WTC11 (cell line): ENCODE measurements at regions not wholly inside any gene's neighbourhood (a gene's known extent, or its start where the extent isn't known, plus 50 kb on each side); places are given as distances from the start of the nearest gene placed in this dataset.

Experiments used
- ATF2 ChIP-seq: sonication (generic); formaldehyde crosslinking; IDR thresholded peaks from 2 replicates; pipeline ENCODE4 v1.8.1; 2022; ENCODE audit warnings: low read depth, missing genetic modification reagents, borderline replicate concordance
- E2F4 ChIP-seq: sonication (generic); formaldehyde crosslinking; IDR thresholded peaks from 2 replicates; pipeline ENCODE4 v1.8.1; 2022; ENCODE audit warnings: low read depth, mild to moderate bottlenecking, moderate library complexity, missing genetic modification reagents, borderline replicate concordance
- ESRRA ChIP-seq: sonication (generic); formaldehyde crosslinking; IDR thresholded peaks from 2 replicates; pipeline ENCODE4 v1.8.1; 2022; ENCODE audit warnings: mild to moderate bottlenecking, missing genetic modification reagents, borderline replicate concordance
- FOXJ3 ChIP-seq: sonication (generic); formaldehyde crosslinking; IDR thresholded peaks from 2 replicates; pipeline ENCODE4 v1.9.0; 2021; ENCODE audit warnings: missing genetic modification reagents, mild to moderate bottlenecking, borderline replicate concordance
- KAT7 ChIP-seq: sonication (generic); formaldehyde crosslinking; IDR thresholded peaks from 2 replicates; pipeline ENCODE4 v1.8.1; 2023; ENCODE audit warnings: missing genetic modification reagents, mild to moderate bottlenecking, borderline replicate concordance
- NFYB ChIP-seq: sonication (generic); formaldehyde crosslinking; conservative IDR thresholded peaks from 2 replicates; pipeline ENCODE4 v1.8.0; 2022; ENCODE audit warnings: low read depth, missing genetic modification reagents
- NR1H2 ChIP-seq: sonication (generic); formaldehyde crosslinking; IDR thresholded peaks from 2 replicates; pipeline ENCODE4 v1.9.0; 2021; ENCODE audit warnings: mild to moderate bottlenecking, moderate library complexity, missing genetic modification reagents
- ZNF396 ChIP-seq: fragments of 250-450 bp; sonication (Bioruptor Pico); IDR thresholded peaks from 2 replicates; pipeline ENCODE4 v1.8.0; 2021; ENCODE audit warnings: mild to moderate bottlenecking, moderate library complexity, borderline replicate concordance
- TF ChIP-seq, protein P1 (sequence below): fragments of 200-600 bp; IDR thresholded peaks from 2 replicates; pipeline ENCODE4 v1.8.0; 2022; ENCODE audit warnings: antibody characterized with exemption
- TF ChIP-seq, protein P2 (sequence below): sonication (generic); formaldehyde crosslinking; IDR thresholded peaks from 2 replicates; pipeline ENCODE4 v1.8.0; 2022; ENCODE audit warnings: mild to moderate bottlenecking, missing genetic modification reagents
- TF ChIP-seq, protein P3 (sequence below): sonication (generic); formaldehyde crosslinking; IDR thresholded peaks from 2 replicates; pipeline ENCODE4 v1.8.0; 2022; ENCODE audit warnings: missing genetic modification reagents

DNA sequence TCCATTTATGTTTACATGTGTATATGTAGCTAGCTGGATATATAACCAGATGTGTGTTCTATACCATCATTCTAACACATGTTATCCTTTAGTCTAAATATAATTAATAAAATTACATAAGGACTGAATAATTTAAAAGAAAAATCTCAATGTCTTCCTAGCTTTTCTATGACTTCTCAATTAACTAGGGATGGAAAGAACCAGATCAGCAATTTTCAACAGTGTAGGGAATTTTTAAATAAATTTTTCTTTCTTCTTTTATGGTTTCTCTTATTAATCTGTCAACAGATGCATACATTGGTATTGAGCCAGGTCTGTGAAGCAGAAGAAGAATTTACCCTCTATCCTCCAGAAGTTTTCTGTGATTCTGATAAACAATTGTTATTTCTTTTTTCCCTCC is 2180.4 kb upstream of the C9orf72 start:
- TF ChIP-seq, protein P1, sequence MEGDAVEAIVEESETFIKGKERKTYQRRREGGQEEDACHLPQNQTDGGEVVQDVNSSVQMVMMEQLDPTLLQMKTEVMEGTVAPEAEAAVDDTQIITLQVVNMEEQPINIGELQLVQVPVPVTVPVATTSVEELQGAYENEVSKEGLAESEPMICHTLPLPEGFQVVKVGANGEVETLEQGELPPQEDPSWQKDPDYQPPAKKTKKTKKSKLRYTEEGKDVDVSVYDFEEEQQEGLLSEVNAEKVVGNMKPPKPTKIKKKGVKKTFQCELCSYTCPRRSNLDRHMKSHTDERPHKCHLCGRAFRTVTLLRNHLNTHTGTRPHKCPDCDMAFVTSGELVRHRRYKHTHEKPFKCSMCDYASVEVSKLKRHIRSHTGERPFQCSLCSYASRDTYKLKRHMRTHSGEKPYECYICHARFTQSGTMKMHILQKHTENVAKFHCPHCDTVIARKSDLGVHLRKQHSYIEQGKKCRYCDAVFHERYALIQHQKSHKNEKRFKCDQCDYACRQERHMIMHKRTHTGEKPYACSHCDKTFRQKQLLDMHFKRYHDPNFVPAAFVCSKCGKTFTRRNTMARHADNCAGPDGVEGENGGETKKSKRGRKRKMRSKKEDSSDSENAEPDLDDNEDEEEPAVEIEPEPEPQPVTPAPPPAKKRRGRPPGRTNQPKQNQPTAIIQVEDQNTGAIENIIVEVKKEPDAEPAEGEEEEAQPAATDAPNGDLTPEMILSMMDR, result no peak
- TF ChIP-seq, protein P2, sequence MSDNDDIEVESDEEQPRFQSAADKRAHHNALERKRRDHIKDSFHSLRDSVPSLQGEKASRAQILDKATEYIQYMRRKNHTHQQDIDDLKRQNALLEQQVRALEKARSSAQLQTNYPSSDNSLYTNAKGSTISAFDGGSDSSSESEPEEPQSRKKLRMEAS (CRISPR knock-in tag), result no peak
- TF ChIP-seq ZNF396, result no peak
- TF ChIP-seq, protein P3, sequence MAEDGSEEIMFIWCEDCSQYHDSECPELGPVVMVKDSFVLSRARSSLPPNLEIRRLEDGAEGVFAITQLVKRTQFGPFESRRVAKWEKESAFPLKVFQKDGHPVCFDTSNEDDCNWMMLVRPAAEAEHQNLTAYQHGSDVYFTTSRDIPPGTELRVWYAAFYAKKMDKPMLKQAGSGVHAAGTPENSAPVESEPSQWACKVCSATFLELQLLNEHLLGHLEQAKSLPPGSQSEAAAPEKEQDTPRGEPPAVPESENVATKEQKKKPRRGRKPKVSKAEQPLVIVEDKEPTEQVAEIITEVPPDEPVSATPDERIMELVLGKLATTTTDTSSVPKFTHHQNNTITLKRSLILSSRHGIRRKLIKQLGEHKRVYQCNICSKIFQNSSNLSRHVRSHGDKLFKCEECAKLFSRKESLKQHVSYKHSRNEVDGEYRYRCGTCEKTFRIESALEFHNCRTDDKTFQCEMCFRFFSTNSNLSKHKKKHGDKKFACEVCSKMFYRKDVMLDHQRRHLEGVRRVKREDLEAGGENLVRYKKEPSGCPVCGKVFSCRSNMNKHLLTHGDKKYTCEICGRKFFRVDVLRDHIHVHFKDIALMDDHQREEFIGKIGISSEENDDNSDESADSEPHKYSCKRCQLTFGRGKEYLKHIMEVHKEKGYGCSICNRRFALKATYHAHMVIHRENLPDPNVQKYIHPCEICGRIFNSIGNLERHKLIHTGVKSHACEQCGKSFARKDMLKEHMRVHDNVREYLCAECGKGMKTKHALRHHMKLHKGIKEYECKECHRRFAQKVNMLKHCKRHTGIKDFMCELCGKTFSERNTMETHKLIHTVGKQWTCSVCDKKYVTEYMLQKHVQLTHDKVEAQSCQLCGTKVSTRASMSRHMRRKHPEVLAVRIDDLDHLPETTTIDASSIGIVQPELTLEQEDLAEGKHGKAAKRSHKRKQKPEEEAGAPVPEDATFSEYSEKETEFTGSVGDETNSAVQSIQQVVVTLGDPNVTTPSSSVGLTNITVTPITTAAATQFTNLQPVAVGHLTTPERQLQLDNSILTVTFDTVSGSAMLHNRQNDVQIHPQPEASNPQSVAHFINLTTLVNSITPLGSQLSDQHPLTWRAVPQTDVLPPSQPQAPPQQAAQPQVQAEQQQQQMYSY (CRISPR knock-in tag), result no peak
- no peak for TF ChIP-seq ESRRA (CRISPR knock-in tag)
- TF ChIP-seq NR1H2 (CRISPR knock-in tag), result no peak
- no peak for TF ChIP-seq NFYB (CRISPR knock-in tag)
- TF ChIP-seq KAT7, result no peak
- TF ChIP-seq E2F4 (CRISPR knock-in tag), result no peak
- TF ChIP-seq FOXJ3, result no peak
- TF ChIP-seq ATF2 (CRISPR knock-in tag), result no peak
